Ishikawa (cell line): ENCODE measurements at regions not wholly inside any gene's neighbourhood (a gene's known extent, or its start where the extent isn't known, plus 50 kb on each side); places are given as distances from the start of the nearest gene placed in this dataset.

Source experiments
- CEBPB ChIP-seq: IDR thresholded peaks from 2 replicates; pipeline ENCODE4 v1.6.1; 2012
- CREB1 ChIP-seq: IDR thresholded peaks from 2 replicates; pipeline ENCODE4 v1.6.1; 2012; ENCODE audit warnings: low read depth
- EGR1 ChIP-seq: IDR thresholded peaks from 2 replicates; pipeline ENCODE4 v1.6.1; 2012
- EP300 ChIP-seq: IDR thresholded peaks from 2 replicates; pipeline ENCODE4 v1.6.1; 2012; ENCODE audit warnings: borderline replicate concordance
- NFIC ChIP-seq: IDR thresholded peaks from 2 replicates; pipeline ENCODE4 v1.6.1; 2012
- RAD21 ChIP-seq: IDR thresholded peaks from 2 replicates; pipeline ENCODE4 v1.6.1; 2012; ENCODE audit warnings: low read depth
- TAF1 ChIP-seq: IDR thresholded peaks from 2 replicates; pipeline ENCODE4 v1.6.1; 2012; ENCODE audit warnings: low read depth, mild to moderate bottlenecking
- TCF12 ChIP-seq: IDR thresholded peaks from 2 replicates; pipeline ENCODE4 v1.6.1; 2012; ENCODE audit warnings: low read depth
- TEAD4 ChIP-seq: IDR thresholded peaks from 2 replicates; pipeline ENCODE4 v1.6.1; 2012
- YY1 ChIP-seq: IDR thresholded peaks from 2 replicates; pipeline ENCODE4 v1.6.1; 2012; ENCODE audit warnings: low read depth
- ZBTB7A ChIP-seq: IDR thresholded peaks from 2 replicates; pipeline ENCODE4 v1.6.1; 2012; ENCODE audit warnings: low read depth
- TF ChIP-seq, protein P1 (sequence below): IDR thresholded peaks from 2 replicates; pipeline ENCODE4 v1.6.1; 2012; ENCODE audit warnings: low read depth, mild to moderate bottlenecking
- TF ChIP-seq, protein P2 (sequence below): IDR thresholded peaks from 2 replicates; pipeline ENCODE4 v1.6.1; 2012
- TF ChIP-seq, protein P3 (sequence below): IDR thresholded peaks from 2 replicates; pipeline ENCODE4 v1.6.1; 2012

- TF ChIP-seq EGR1 (no peak), EP300 (no peak), YY1 (no peak), NFIC (no peak), RAD21 (no peak), CREB1 (no peak), ZBTB7A (no peak), TEAD4 (no peak), TCF12 (no peak), TAF1 (no peak), CEBPB (no peak)
- TF ChIP-seq, protein P1, sequence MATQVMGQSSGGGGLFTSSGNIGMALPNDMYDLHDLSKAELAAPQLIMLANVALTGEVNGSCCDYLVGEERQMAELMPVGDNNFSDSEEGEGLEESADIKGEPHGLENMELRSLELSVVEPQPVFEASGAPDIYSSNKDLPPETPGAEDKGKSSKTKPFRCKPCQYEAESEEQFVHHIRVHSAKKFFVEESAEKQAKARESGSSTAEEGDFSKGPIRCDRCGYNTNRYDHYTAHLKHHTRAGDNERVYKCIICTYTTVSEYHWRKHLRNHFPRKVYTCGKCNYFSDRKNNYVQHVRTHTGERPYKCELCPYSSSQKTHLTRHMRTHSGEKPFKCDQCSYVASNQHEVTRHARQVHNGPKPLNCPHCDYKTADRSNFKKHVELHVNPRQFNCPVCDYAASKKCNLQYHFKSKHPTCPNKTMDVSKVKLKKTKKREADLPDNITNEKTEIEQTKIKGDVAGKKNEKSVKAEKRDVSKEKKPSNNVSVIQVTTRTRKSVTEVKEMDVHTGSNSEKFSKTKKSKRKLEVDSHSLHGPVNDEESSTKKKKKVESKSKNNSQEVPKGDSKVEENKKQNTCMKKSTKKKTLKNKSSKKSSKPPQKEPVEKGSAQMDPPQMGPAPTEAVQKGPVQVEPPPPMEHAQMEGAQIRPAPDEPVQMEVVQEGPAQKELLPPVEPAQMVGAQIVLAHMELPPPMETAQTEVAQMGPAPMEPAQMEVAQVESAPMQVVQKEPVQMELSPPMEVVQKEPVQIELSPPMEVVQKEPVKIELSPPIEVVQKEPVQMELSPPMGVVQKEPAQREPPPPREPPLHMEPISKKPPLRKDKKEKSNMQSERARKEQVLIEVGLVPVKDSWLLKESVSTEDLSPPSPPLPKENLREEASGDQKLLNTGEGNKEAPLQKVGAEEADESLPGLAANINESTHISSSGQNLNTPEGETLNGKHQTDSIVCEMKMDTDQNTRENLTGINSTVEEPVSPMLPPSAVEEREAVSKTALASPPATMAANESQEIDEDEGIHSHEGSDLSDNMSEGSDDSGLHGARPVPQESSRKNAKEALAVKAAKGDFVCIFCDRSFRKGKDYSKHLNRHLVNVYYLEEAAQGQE: no peak
- TF ChIP-seq, protein P2, sequence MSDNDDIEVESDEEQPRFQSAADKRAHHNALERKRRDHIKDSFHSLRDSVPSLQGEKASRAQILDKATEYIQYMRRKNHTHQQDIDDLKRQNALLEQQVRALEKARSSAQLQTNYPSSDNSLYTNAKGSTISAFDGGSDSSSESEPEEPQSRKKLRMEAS: no peak
- TF ChIP-seq, protein P3, sequence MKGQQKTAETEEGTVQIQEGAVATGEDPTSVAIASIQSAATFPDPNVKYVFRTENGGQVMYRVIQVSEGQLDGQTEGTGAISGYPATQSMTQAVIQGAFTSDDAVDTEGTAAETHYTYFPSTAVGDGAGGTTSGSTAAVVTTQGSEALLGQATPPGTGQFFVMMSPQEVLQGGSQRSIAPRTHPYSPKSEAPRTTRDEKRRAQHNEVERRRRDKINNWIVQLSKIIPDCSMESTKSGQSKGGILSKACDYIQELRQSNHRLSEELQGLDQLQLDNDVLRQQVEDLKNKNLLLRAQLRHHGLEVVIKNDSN: no peak
These were observed 187.1 kb downstream of the SCG2 start for GRCh38 chr2:223415071-223415470.
